ENCODE measurements at regions not wholly inside any gene's neighbourhood (a gene's known extent, or its start where the extent isn't known, plus 50 kb on each side); places are given as distances from the start of the nearest gene placed in this dataset.

DNA sequence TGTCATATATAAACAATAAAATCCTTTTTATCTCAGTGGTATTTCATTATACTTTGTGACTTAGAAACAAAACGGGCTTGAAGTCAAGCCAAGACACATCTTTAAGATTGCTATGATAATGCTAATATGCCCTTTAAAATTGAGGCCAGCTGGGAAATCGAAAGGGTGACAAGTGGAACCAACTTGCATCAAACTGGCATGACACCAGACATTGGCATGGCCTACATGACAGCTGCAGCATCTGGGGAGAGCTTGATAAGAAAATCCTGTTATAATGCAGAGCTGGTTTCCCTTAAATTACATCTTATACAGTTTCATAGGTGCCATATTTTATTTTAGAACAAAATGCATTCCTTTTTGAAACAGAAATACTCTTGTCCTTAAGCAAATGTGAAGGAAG is 325.2 kb downstream of the ZBBX start:
- no peak for TF ChIP-seq CTCF (IDR thresholded peaks at IDR 0.05)
- no peak for TF ChIP-seq POLR2AphosphoS5 (IDR thresholded peaks at IDR 0.05; ENCODE audit: low read depth, low read length)
- TF ChIP-seq, protein P1, sequence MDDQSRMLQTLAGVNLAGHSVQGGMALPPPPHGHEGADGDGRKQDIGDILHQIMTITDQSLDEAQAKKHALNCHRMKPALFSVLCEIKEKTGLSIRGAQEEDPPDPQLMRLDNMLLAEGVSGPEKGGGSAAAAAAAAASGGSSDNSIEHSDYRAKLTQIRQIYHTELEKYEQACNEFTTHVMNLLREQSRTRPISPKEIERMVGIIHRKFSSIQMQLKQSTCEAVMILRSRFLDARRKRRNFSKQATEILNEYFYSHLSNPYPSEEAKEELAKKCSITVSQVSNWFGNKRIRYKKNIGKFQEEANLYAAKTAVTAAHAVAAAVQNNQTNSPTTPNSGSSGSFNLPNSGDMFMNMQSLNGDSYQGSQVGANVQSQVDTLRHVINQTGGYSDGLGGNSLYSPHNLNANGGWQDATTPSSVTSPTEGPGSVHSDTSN (IDR thresholded peaks at IDR 0.05): no peak
- TF ChIP-seq RAD21 (IDR thresholded peaks at IDR 0.05; ENCODE audit: low read length): no peak
- no peak for TF ChIP-seq EZH2phosphoT487 (IDR thresholded peaks at IDR 0.05; ENCODE audit: borderline replicate concordance, low read depth)
- TF ChIP-seq TAF1 (IDR thresholded peaks at IDR 0.05; ENCODE audit: borderline replicate concordance, low read depth, low read length): no peak
- TF ChIP-seq YY1 (IDR thresholded peaks at IDR 0.05; ENCODE audit: low read depth): no peak
- no peak for TF ChIP-seq MXI1 (IDR thresholded peaks at IDR 0.05; ENCODE audit: low read depth, low read length)
- no peak for TF ChIP-seq SIN3A (IDR thresholded peaks at IDR 0.05; ENCODE audit: borderline replicate concordance, low read depth, low read length)
- no peak for TF ChIP-seq NFIC (IDR thresholded peaks at IDR 0.05; ENCODE audit: borderline replicate concordance)
- TF ChIP-seq RXRA (IDR thresholded peaks at IDR 0.05; ENCODE audit: borderline replicate concordance, low read depth): no peak
- no peak for TF ChIP-seq ELF1 (IDR thresholded peaks at IDR 0.05)
